K562 (cell line): ENCODE measurements at regions not wholly inside any gene's neighbourhood (a gene's known extent, or its start where the extent isn't known, plus 50 kb on each side); places are given as distances from the start of the nearest gene placed in this dataset.

Experiments used
- ATAC-seq: fragments of 200-7000 bp; cut with Tn5 transposase; 3 replicates; pipeline ENCODE4 v1.9.1; 2020; ENCODE audit warnings: moderate library complexity
- BruUV-seq: library from RNA; stranded (reverse); fragments of 400-500 nt; replicated peaks from 2 replicates; lab custom pipeline; 2021; lab: Mats Ljungman, UMichigan
- CTCF ChIA-PET: fragments of 300-600 bp; formaldehyde crosslinking; extraction: SDS; loops from one replicate; lab custom pipeline; 2021; ENCODE audit warnings: low intra/inter-chr PET ratio; lab: Yijun Ruan, JAX
- POLR2A ChIA-PET: fragments of 300-600, 350-650 bp; sonication (Branson Sonifier 250); formaldehyde crosslinking; extraction: SDS; loops from one replicate; lab custom pipeline; 2021; ENCODE audit warnings: antibody characterized with exemption, inconsistent platforms; lab: Yijun Ruan, JAX
- DNase-seq, 4 experiments: peaks; one replicate each; pipeline versions ENCODE4 v3.0.0 to v3.0.0-alpha.2; 2011 to 2018; ENCODE audit warnings: low spot score in 3 of 4, mixed read lengths in 3 of 4; ENCODE audit errors: extremely low read depth in 1 of 4
- FAIRE-seq: peaks from 2 replicates; lab custom pipeline; 2011; peaks lifted over from hg19 to GRCh38; lab: Jason Lieb, UNC
- H2AFZ ChIP-seq: 2 replicates; pipeline ENCODE4 v1.6.0; 2011; ENCODE audit warnings: low read depth, low read length, control low read depth, inconsistent platforms
- H3K27ac ChIP-seq: fragments of 200-600 bp; 3 replicates; pipeline ENCODE4 v1.8.0; 2011; ENCODE audit warnings: low read depth, mild to moderate bottlenecking, control low read depth, inconsistent platforms, low read length, moderate library complexity, mixed read lengths; ENCODE audit errors: extremely low read depth
- H3K27me3 ChIP-seq, 2 experiments: fragments of 300-600 bp in 1 of 2; 2 replicates in 1 of 2; 3 replicates in 1 of 2; pipeline versions ENCODE4 v1.6.0 to v1.8.0; 2011; ENCODE audit warnings: inconsistent platforms in 2 of 2, low read length in 2 of 2, mild to moderate bottlenecking in 1 of 2, mixed read lengths in 1 of 2, moderate library complexity in 1 of 2; ENCODE audit not compliant: control insufficient read depth in 2 of 2, insufficient read depth in 2 of 2
- H3K36me3 ChIP-seq: fragments of 300-600 bp; 3 replicates; pipeline ENCODE4 v1.8.0; 2011; ENCODE audit warnings: mild to moderate bottlenecking, low read length, inconsistent platforms; ENCODE audit not compliant: control insufficient read depth, insufficient read depth
- H3K4me1 ChIP-seq, 2 experiments: fragments of 200-600 bp in 1 of 2; replicated peaks in 1 of 2; 2 replicates in 1 of 2; 3 replicates in 1 of 2; pipeline versions ENCODE4 v1.5.1 to v1.8.0; 2011; ENCODE audit warnings: inconsistent platforms in 2 of 2, low read length in 2 of 2, mild to moderate bottlenecking in 1 of 2, mixed read lengths in 1 of 2, moderate library complexity in 1 of 2; ENCODE audit not compliant: control insufficient read depth in 2 of 2, insufficient read depth in 2 of 2
- H3K4me2 ChIP-seq: 2 replicates; pipeline ENCODE4 v1.6.1; 2011; ENCODE audit warnings: low read length, control low read depth, inconsistent platforms, mixed read lengths; ENCODE audit not compliant: insufficient read depth
- H3K4me3 ChIP-seq: fragments of 200-600 bp; sonication (generic), shearing (Covaris generic); 2 replicates; pipeline ENCODE4 v1.5.1; 2016; ENCODE audit warnings: control low read depth, inconsistent platforms
- H3K79me2 ChIP-seq: fragments of 200-600 bp; 3 replicates; pipeline ENCODE4 v1.8.0; 2011; ENCODE audit warnings: low read length, inconsistent platforms; ENCODE audit not compliant: control insufficient read depth, insufficient read depth
- H3K9ac ChIP-seq, 2 experiments: 2 replicates each; pipeline versions ENCODE4 v1.6.0 to v1.6.1; 2011; ENCODE audit warnings: low read depth in 2 of 2, low read length in 2 of 2, control low read depth in 1 of 2, inconsistent platforms in 1 of 2, mild to moderate bottlenecking in 1 of 2, mixed read lengths in 1 of 2; ENCODE audit not compliant: insufficient read depth in 1 of 2
- H3K9me1 ChIP-seq: one replicate; pipeline ENCODE4 v1.6.0; 2011; ENCODE audit warnings: inconsistent platforms, mild to moderate bottlenecking, low read length, moderate library complexity; ENCODE audit not compliant: control insufficient read depth, insufficient read depth
- H3K9me3 ChIP-seq: replicated peaks from 2 replicates; pipeline ENCODE4 v1.5.1; 2011; ENCODE audit warnings: low read depth, low read length, inconsistent platforms; ENCODE audit not compliant: control insufficient read depth, insufficient read depth
- H4K20me1 ChIP-seq: replicated peaks from 2 replicates; pipeline ENCODE4 v1.6.1; 2011; ENCODE audit warnings: low read length, inconsistent platforms, mixed read lengths; ENCODE audit not compliant: control insufficient read depth, insufficient read depth
- CREB1 ChIP-seq, 2 experiments: sonication (generic) in 1 of 2; formaldehyde crosslinking in 1 of 2; IDR thresholded peaks; 2 replicates each; pipeline versions ENCODE4 v1.6.1 to v1.8.0; 2012 to 2022; ENCODE audit warnings: inconsistent platforms in 1 of 2, mild to moderate bottlenecking in 1 of 2, missing genetic modification reagents in 1 of 2, moderate library complexity in 1 of 2
- MCM3 ChIP-seq: fragments of 450-650 bp; IDR thresholded peaks from 2 replicates; pipeline ENCODE4 v1.6.1; 2016
- MEF2A ChIP-seq: IDR thresholded peaks from 2 replicates; pipeline ENCODE4 v1.6.1; 2011; ENCODE audit warnings: low read depth, mild to moderate bottlenecking, low read length, moderate library complexity; ENCODE audit not compliant: control insufficient read depth
- NFATC3 ChIP-seq: fragments of 450-650 bp; IDR thresholded peaks from 2 replicates; pipeline ENCODE4 v1.6.1; 2017; ENCODE audit warnings: mild to moderate bottlenecking
- RNF2 ChIP-seq: sonication (generic); IDR thresholded peaks from 2 replicates; pipeline ENCODE4 v1.6.1; 2016
- RREB1 ChIP-seq: fragments of 250-450 bp; sonication (Bioruptor Pico); IDR thresholded peaks from 2 replicates; pipeline ENCODE4 v1.4.0; 2020
- TFAP4 ChIP-seq: sonication (generic); formaldehyde crosslinking; IDR thresholded peaks from 2 replicates; pipeline ENCODE4 v1.8.0; 2022; ENCODE audit warnings: missing genetic modification reagents, mild to moderate bottlenecking, moderate library complexity, borderline replicate concordance
- ZNF518B ChIP-seq: fragments of 250-450 bp; sonication (Bioruptor Pico); IDR thresholded peaks from 2 replicates; pipeline ENCODE4 v1.5.0; 2021; ENCODE audit warnings: mild to moderate bottlenecking, moderate library complexity
- WGBS: fragments of 100-300 bp; shearing (Covaris generic); methylation state at CpG from one replicate; pipeline ENCODE4 v1.1.6; 2016; ENCODE audit warnings: low coverage, mixed read lengths; ENCODE audit not compliant: insufficient coverage; ENCODE audit errors: missing lambda C conversion rate; 5-methylcytosine and 5-hydroxymethylcytosine counted together
- in situ Hi-C: fragments of 300-500 bp; cut with MboI; formaldehyde crosslinking; loops from 4 replicates; pipeline ENCODE4 v1.15.0; 2018; ENCODE audit warnings: inconsistent platforms, mixed read lengths
- intact Hi-C: fragments of 100-400 bp; cut with micrococcal nuclease; formaldehyde crosslinking; loops from 2 replicates; pipeline ENCODE4 v1.14.2; 2022

GRCh38 chr14:22500954-22501726 is 87.9 kb downstream of the DAD1 start:
- Histone ChIP-seq H3K9me1 (no peaks in the 10 kb centered on the region), H3K4me2 (no peak overlapping the region), H4K20me1 (no peaks in the 10 kb centered on the region), H3K79me2 (no peaks in the 10 kb centered on the region), H3K9me3 (no peaks in the 10 kb centered on the region), H3K27me3 (peaks cover 11 to 23% of the 10 kb centered on the region in 2 experiments; a peak in 4 of 5 replicates), H3K4me3 (no peak overlapping the region), H3K4me1 (no peaks in the 10 kb centered on the region; a peak in 1 of 5 replicates), H3K36me3 (no peaks in the 10 kb centered on the region), H2AFZ (no peak overlapping the region), H3K27ac (no peak overlapping the region), H3K9ac (no peak overlapping the region)
- no TSS peak for BruUV-seq
- ChIA-PET POLR2A (interaction anchor here (0.9 to 1.7 kb wide), 2 partner anchors 8 to 9 kb away, joined by 3 to 5 read pairs; no protein-coding TSS in a partner anchor), CTCF (no interaction called here)
- no peak for FAIRE-seq
- intact Hi-C loops, result no loop called here
- 1% methylated on average over 10 of the region's 10 CpGs for WGBS
- no peak for ATAC-seq
- DNase-seq, result no peak
- in situ Hi-C loops, result no loop called here
- TF ChIP-seq TFAP4 (CRISPR knock-in tag), result no peak
- no peak for TF ChIP-seq RNF2
- no peak for TF ChIP-seq NFATC3
- TF ChIP-seq CREB1 (IDR thresholded peaks at IDR 0.05), result no peak
- TF ChIP-seq CREB1 (CRISPR knock-in tag; IDR thresholded peaks at IDR 0.05), result no peak
- no peak for TF ChIP-seq MCM3
- TF ChIP-seq RREB1 (CRISPR knock-in tag), result no peak
- TF ChIP-seq MEF2A, result no peak
- no peak for TF ChIP-seq ZNF518B (CRISPR knock-in tag)
